Neural progenitor cell (in vitro differentiated cells): ENCODE measurements at regions not wholly inside any gene's neighbourhood (a gene's known extent, or its start where the extent isn't known, plus 50 kb on each side); places are given as distances from the start of the nearest gene placed in this dataset.

Experiments used
- CTCF ChIP-seq: fragments of 200-600 bp; sonication (generic); IDR thresholded peaks from 2 replicates; pipeline ENCODE4 v1.5.1; 2017; ENCODE audit warnings: antibody characterized with exemption, mild to moderate bottlenecking
- EZH2phosphoT487 ChIP-seq: fragments of 200-600 bp; sonication (generic); IDR thresholded peaks from 2 replicates; pipeline ENCODE4 v1.6.1; 2017; ENCODE audit warnings: antibody characterized with exemption

- TF ChIP-seq CTCF (no peak), EZH2phosphoT487 (no peak)
These were observed 389.5 kb upstream of the GRID2 start for GRCh38 chr4:91914176-91914804.
